A673 (cell line): ENCODE measurements at regions not wholly inside any gene's neighbourhood (a gene's known extent, or its start where the extent isn't known, plus 50 kb on each side); places are given as distances from the start of the nearest gene placed in this dataset.

Source experiments
- BruUV-seq: library from RNA; stranded (reverse); fragments of 400-500 nt; replicated peaks from 2 replicates; lab custom pipeline; 2021; lab: Mats Ljungman, UMichigan
- CTCF ChIA-PET: fragments of 300-600 bp; sonication (Branson Sonifier 250); formaldehyde crosslinking; loops from one replicate; lab custom pipeline; 2022; ENCODE audit warnings: antibody characterized with exemption; lab: Charles Lee
- POLR2A ChIA-PET: fragments of 300-600 bp; sonication (Branson Sonifier 250); formaldehyde crosslinking; loops from one replicate; lab custom pipeline; 2022; ENCODE audit warnings: antibody characterized with exemption; ENCODE audit not compliant: low non-redundant PET; lab: Charles Lee
- DNase-seq: peaks from one replicate; pipeline ENCODE4 v3.0.0-alpha.2; 2015; ENCODE audit warnings: low spot score
- H3K27ac ChIP-seq: fragments of 200-600 bp; sonication (generic); 2 replicates; pipeline ENCODE4 v1.5.1; 2016; ENCODE audit warnings: mixed run types, low read depth, mild to moderate bottlenecking, mixed read lengths, antibody characterized with exemption, low read length; ENCODE audit not compliant: poor library complexity, severe bottlenecking
- H3K27me3 ChIP-seq: fragments of 200-600 bp; sonication (generic); replicated peaks from 2 replicates; pipeline ENCODE4 v1.6.1; 2017; ENCODE audit warnings: mixed run types, low read depth, mild to moderate bottlenecking, mixed read lengths, antibody characterized with exemption, low read length; ENCODE audit not compliant: insufficient read depth, poor library complexity
- H3K36me3 ChIP-seq: fragments of 200-600 bp; sonication (generic); 2 replicates; pipeline ENCODE4 v1.6.1; 2016; ENCODE audit warnings: mixed run types, mild to moderate bottlenecking, mixed read lengths, antibody characterized with exemption, low read length; ENCODE audit not compliant: insufficient read depth, poor library complexity, severe bottlenecking
- H3K4me1 ChIP-seq: fragments of 200-600 bp; sonication (generic); 2 replicates; pipeline ENCODE4 v1.6.1; 2017; ENCODE audit warnings: mixed run types, mild to moderate bottlenecking, mixed read lengths, antibody characterized with exemption, low read length; ENCODE audit not compliant: insufficient read depth, poor library complexity, severe bottlenecking
- H3K4me3 ChIP-seq: fragments of 200-600 bp; sonication (generic); 2 replicates; pipeline ENCODE4 v1.5.1; 2016; ENCODE audit warnings: low read depth, mixed run types, mild to moderate bottlenecking, mixed read lengths, low read length; ENCODE audit not compliant: poor library complexity, severe bottlenecking
- H3K9me3 ChIP-seq: fragments of 200-600 bp; sonication (generic); 2 replicates; pipeline ENCODE4 v1.6.1; 2016; ENCODE audit warnings: mixed run types, low read depth, mild to moderate bottlenecking, mixed read lengths, antibody characterized with exemption, low read length; ENCODE audit not compliant: poor library complexity, severe bottlenecking
- CTCF ChIP-seq: fragments of 300-800, 200-600 bp; sonication (generic); conservative IDR thresholded peaks from 2 replicates; pipeline ENCODE4 v1.5.1; 2017; ENCODE audit warnings: low read depth, mild to moderate bottlenecking, antibody characterized with exemption, low read length, moderate library complexity, mixed read lengths
- EZH2 ChIP-seq: fragments of 200-600 bp; sonication (generic); IDR thresholded peaks from 2 replicates; pipeline ENCODE4 v1.6.1; 2017; ENCODE audit warnings: borderline replicate concordance, low read depth, mild to moderate bottlenecking, mixed read lengths, antibody characterized with exemption, low read length; ENCODE audit not compliant: poor library complexity, severe bottlenecking
- intact Hi-C: fragments of 100-400 bp; cut with micrococcal nuclease; formaldehyde crosslinking; loops from one replicate; pipeline ENCODE4 v1.10.0; 2022; ENCODE audit not compliant: unreplicated experiment

- no peaks in the 10 kb centered on the region for H3K36me3 ChIP-seq
- CTCF ChIA-PET, result no interaction called here
- H3K4me3 ChIP-seq, result no peak overlapping the region
- POLR2A ChIA-PET, result no interaction called here
- no peaks in the 10 kb centered on the region for H3K9me3 ChIP-seq
- BruUV-seq, result no TSS peak
- no peak for TF ChIP-seq EZH2
- no peak for TF ChIP-seq CTCF
- H3K27ac ChIP-seq, result no peak overlapping the region
- DNase-seq, result no peak
- H3K4me1 ChIP-seq, result no peaks in the 10 kb centered on the region
- intact Hi-C loops, result no loop called here
- H3K27me3 ChIP-seq, result no peaks in the 10 kb centered on the region
Measured at GRCh38 chr1:99163671-99164070, 100.6 kb upstream of the PLPPR4 start.

DNA sequence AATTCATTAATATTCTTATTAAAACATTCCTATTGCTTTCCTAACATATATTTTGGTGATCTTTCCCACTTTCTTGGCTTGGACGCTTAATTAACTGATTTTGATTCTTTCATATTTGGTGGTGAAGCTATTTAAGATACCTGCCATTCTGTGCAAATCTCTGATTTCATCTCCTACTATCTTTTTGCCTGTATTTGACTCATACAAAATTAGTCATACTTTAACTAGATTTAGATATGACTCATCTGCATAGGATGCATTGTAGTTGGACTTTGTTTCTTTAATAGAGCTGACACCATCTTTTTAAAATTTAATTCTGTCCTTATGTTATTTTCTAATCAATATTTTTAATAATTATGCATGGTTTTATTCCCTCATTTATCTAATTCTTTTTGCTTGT is 93.8 kb upstream of the PLPPR4 start:
- intact Hi-C loops, result loop anchor here (10.0 kb wide), 1 partner anchor 376 kb away; no protein-coding TSS in a partner anchor
- ChIA-PET CTCF (no interaction called here), POLR2A (no interaction called here)
- DNase-seq, result no peak
- Histone ChIP-seq H3K4me3 (no peak overlapping the region), H3K27ac (no peak overlapping the region), H3K27me3 (no peaks in the 10 kb centered on the region), H3K4me1 (no peaks in the 10 kb centered on the region), H3K36me3 (no peaks in the 10 kb centered on the region), H3K9me3 (no peaks in the 10 kb centered on the region)
- no TSS peak for BruUV-seq
- TF ChIP-seq CTCF (no peak), EZH2 (no peak)

DNA sequence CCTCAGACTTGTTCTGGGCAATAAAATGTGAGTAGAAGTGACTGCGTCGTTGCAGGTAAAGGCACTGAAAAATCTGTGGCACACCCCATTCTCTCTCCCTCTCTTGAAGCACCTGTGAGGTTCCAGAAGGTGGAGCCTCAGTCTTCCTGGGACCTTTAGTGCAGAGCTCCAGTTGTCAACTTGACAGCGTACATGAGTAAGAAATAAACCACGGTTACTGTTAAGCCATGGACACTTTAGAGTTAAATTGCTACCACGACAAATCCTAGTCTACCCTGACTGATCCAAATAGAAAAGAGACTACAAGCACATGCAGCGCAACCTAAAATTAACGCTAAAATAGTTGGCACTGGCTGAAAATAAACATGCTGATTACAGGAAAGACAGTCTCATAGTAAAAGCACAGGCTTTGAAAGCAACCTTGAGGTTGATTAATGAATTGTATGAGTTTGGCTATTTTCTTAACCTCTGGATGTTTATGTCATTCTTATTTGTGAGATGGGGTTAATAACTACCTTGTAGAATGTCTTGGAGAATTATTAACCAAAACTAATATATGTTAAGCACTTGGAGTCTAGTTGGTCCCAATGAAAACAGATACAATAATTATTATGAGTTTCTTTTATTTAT is 93.0 kb upstream of the PLPPR4 start:
- H3K36me3 ChIP-seq, result no peaks in the 10 kb centered on the region
- BruUV-seq, result no TSS peak
- ChIA-PET POLR2A (no interaction called here), CTCF (no interaction called here)
- no peaks in the 10 kb centered on the region for H3K9me3 ChIP-seq
- H3K27ac ChIP-seq, result no peak overlapping the region
- DNase-seq, result no peak
- no peaks in the 10 kb centered on the region for H3K4me1 ChIP-seq
- TF ChIP-seq CTCF (no peak), EZH2 (no peak)
- H3K4me3 ChIP-seq, result no peak overlapping the region
- H3K27me3 ChIP-seq, result no peaks in the 10 kb centered on the region
- intact Hi-C loops, result loop anchor here (10.0 kb wide), 1 partner anchor 376 kb away; no protein-coding TSS in a partner anchor
